Epithelial cell of prostate (primary cell): ENCODE measurements at regions not wholly inside any gene's neighbourhood (a gene's known extent, or its start where the extent isn't known, plus 50 kb on each side); places are given as distances from the start of the nearest gene placed in this dataset.

Experiments used
- DNase-seq: peaks from one replicate; pipeline ENCODE4 v3.0.0-alpha.2; 2011; ENCODE audit warnings: low read depth, low spot score
- H3K27ac ChIP-seq: fragments of 450-650 bp; 2 replicates; pipeline ENCODE4 v1.5.1; 2017; ENCODE audit warnings: mild to moderate bottlenecking

GRCh38 chr2:7567646-7568045, 650.4 kb downstream of the RNF144A start:
- DNase-seq = no peak
- no peak overlapping the region for H3K27ac ChIP-seq

- DNase-seq = no peak
- H3K27ac ChIP-seq = no peak overlapping the region
These were observed 653.0 kb downstream of the RNF144A start for GRCh38 chr2:7570247-7570646.

DNA sequence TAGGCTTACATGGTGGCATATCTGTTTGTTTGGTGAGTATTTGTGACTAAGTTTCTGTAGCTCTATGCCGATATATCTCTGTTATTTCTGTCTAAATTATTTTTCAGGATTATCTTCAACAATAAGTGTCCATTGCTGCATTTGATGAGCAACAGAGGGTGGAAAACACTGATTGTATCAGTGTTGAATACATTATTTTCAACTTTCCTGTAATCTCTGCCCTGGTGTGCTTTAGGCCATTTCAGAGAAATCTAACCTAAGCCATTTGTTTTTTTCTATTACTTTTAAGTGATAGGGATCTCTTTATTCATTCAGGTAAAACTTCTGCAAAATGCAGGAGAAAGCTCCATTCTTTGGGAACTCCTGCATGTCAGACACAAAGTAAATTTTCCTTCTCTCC, 654.5 kb downstream of the RNF144A start:
- H3K27ac ChIP-seq = no peak overlapping the region
- no peak for DNase-seq

GRCh38 chr2:7572450-7572849, 655.2 kb downstream of the RNF144A start:
- DNase-seq = no peak
- no peak overlapping the region for H3K27ac ChIP-seq

- no peak for DNase-seq
- no peak overlapping the region for H3K27ac ChIP-seq
These were observed 656.1 kb downstream of the RNF144A start for GRCh38 chr2:7573166-7573825.

GRCh38 chr2:7574385-7574784, 657.2 kb downstream of the RNF144A start:
- no peak for DNase-seq

GRCh38 chr2:7577769-7578168, 660.6 kb downstream of the RNF144A start:
- DNase-seq = no peak
- no peak overlapping the region for H3K27ac ChIP-seq

More at GRCh38 chr2:7574385-7574784, 657.2 kb downstream of the RNF144A start:
- no peak overlapping the region for H3K27ac ChIP-seq

GRCh38 chr2:7584017-7584416, 666.8 kb downstream of the RNF144A start:
- H3K27ac ChIP-seq = no peak overlapping the region
- no peak for DNase-seq

GRCh38 chr2:7586898-7587297, 669.7 kb downstream of the RNF144A start:
- H3K27ac ChIP-seq = no peak overlapping the region
- no peak for DNase-seq

DNA sequence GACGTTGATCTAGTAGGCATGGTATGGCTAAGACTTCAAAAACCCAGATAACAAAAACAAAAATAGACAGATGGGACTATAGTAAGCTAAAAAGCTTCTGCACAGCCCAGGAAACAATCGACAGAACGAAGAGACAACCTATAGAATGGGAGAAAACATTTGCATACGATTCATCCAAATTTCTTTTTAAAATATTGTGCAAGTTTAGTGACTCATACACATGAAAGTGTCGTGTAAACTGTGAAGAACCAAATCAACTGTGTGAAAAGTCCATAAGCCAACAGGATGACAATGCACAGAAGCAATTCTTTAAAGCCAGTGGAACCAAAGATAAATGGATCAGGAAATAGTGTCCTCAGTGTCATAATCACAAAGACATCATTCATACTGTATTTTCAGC, 671.1 kb downstream of the RNF144A start:
- H3K27ac ChIP-seq = no peak overlapping the region
- DNase-seq = no peak

- DNase-seq = no peak
- H3K27ac ChIP-seq = no peak overlapping the region
These were observed 675.5 kb downstream of the RNF144A start for GRCh38 chr2:7592618-7593140.

GRCh38 chr2:7593360-7593759, 676.1 kb downstream of the RNF144A start:
- DNase-seq = no peak
- no peak overlapping the region for H3K27ac ChIP-seq

DNA sequence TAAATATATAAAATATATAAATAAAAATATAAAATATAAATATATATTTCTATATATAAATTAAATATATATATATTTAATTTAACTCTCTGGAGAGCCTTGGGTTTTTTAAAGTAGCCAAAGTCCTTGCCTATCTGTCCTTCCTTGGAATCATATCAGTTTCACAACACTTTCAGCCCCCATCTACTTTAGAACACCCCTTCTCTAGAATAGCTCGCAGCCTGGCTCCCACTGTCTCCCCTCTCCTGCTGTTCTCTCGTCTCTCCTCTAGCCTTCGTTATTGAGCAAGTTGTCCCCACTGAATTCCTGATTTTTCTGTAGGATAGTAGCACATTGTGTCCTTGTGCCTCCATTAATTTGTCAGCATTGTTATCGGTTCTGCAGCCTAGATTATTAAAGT, 677.0 kb downstream of the RNF144A start:
- DNase-seq = no peak
- no peak overlapping the region for H3K27ac ChIP-seq

GRCh38 chr2:7595206-7595605, 678.0 kb downstream of the RNF144A start:
- H3K27ac ChIP-seq = no peak overlapping the region
- DNase-seq = no peak

- DNase-seq = no peak
- no peak overlapping the region for H3K27ac ChIP-seq
These were observed 681.2 kb downstream of the RNF144A start for GRCh38 chr2:7598402-7598801.

DNA sequence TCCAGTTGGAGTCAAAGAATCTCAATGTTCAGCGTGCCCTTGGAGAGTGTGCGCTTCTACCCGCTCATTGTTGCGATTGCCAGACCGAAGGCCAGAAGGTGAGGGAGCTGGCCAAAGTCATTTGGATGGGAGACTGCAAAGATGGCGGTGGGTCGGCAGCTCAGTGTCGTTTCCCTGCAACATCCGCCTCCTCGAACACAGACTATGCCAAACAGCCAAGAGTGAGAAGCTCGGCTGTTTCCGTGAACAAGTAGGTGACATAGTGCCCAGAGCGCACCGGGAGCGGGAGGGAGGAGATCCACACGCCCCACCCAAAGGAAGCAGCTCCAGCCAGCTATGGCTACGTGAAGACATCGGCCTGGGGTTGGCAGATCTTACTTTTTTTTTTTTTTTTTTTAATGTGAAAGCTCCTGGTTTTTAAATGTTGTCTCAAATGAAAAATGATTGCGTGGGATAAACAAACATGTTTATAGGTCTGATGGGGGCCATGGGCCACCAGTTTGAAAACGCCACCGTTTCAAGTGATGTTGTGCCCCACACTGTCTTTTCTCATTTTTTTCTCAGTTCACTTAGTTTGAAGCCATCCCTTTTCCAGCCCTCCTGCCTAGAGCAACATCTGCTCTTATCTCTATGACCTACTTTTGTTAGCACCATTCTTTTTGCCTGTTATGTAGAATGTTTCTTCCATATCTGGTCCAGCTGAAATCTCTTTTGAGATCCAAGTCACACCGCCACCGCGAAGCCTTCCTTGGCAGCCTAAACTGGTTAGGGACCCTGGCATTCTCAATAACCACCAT, 682.4 kb downstream of the RNF144A start:
- no peak overlapping the region for H3K27ac ChIP-seq
- no peak for DNase-seq

GRCh38 chr2:7601990-7602389, 684.8 kb downstream of the RNF144A start:
- DNase-seq = no peak
- H3K27ac ChIP-seq = no peak overlapping the region

DNA sequence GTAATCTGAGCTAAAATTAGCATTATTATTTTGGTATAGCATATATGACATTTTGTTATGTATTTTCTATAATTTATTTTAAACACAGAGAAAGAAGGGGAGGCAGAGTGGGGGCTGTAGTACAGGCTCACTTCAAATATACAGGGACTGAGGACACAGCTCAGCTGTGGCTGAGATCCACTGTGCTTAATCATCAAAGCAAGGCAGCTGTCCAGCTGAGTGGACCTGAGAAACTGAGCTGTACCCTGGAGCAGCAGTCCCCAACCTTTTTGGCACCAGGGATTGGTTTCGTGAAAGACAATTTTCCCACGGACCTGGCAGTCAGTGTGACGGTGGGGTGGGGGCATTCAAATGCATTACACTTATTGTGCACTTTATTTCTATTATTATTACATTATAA, 687.2 kb downstream of the RNF144A start:
- no peak overlapping the region for H3K27ac ChIP-seq
- no peak for DNase-seq

DNA sequence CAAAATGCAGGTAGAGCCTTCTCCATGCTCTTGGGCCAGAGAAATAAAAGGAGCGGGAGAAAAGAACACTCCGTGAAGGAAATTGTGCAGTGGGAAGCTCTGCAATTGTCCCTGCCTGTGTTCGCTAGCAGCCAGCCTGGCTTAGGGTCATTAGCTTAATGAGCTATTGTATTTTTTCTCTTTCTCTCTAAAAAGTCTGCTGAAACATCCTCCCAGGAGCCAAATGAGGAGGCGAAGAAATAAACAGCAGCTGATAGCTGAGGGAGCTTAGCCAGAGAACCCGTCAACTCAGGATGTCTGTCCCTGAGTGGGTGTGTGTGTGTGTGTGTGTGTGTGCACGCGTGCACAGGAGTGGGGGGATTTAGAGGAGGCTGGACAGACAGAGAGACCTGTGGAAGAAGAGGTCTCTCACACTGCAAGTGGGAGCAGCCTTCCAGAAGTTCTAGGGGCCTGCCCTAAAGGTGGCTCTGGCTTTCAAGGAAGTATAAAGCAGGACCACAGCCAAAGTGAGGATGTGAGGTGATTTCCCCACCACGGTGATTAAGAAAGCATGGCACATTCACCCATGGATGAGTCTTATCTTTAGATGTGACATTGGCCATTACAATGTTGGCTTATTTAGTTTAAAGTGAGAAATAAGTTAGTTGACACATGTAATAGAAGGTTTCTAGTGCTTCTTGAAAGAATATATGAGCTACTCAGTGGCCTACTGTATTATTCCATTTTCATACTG, 690.4 kb downstream of the RNF144A start:
- H3K27ac ChIP-seq = no peak overlapping the region
- no peak for DNase-seq

DNA sequence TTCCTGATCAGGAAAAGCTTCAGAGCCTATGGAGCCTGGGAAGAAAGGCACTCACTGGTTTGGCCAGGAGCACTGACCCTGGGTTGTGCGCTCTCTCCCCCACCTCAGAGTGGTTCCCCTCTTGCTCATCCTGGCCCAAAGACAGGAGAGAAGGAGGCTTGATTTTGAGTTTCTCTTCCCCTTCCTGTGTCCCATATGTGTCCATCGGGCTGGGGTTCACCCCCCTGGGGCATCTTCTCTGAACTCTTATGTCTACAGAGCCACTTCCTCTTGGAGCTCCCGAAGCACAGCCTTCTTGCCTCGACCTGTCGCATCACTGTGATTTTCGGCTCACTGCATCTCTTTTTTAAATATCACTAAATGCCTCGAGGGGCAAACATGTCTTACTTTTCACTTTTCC, 692.3 kb downstream of the RNF144A start:
- no peak overlapping the region for H3K27ac ChIP-seq
- DNase-seq = no peak

- H3K27ac ChIP-seq = no peak overlapping the region
- no peak for DNase-seq
These were observed 692.8 kb downstream of the RNF144A start for GRCh38 chr2:7609974-7610373.
